Stomach (tissue), 8 donors: ENCODE measurements at regions not wholly inside any gene's neighbourhood (a gene's known extent, or its start where the extent isn't known, plus 50 kb on each side); places are given as distances from the start of the nearest gene placed in this dataset.

Experiments used
- DNase-seq, 2 donors: peaks; one replicate each; pipeline versions ENCODE4 v3.0.0 to v3.0.0-alpha.2; 2013 to 2019
- H3K27ac ChIP-seq, 5 donors: fragments of 200-600 bp in 4 of 5; sonication (generic) in 4 of 5; one replicate each; pipeline ENCODE4 v1.5.1; 2013 to 2019; ENCODE audit warnings: mild to moderate bottlenecking in 1 of 5, moderate library complexity in 1 of 5
- H3K27me3 ChIP-seq, 3 donors: fragments of 200-600 bp; sonication (generic); one replicate each; pipeline ENCODE4 v1.5.1; 2017 to 2019; ENCODE audit warnings: mixed run types in 1 of 3
- H3K36me3 ChIP-seq, 4 donors: fragments of 200-600 bp; sonication (generic); 1 replicate in 3 of 4; 2 replicates in 1 of 4; pipeline ENCODE4 v1.5.1; 2016 to 2019
- H3K4me1 ChIP-seq, 4 donors: fragments of 200-600 bp; sonication (generic); one replicate each; pipeline ENCODE4 v1.5.1; 2016 to 2019
- H3K4me3 ChIP-seq, 4 donors: fragments of 200-600 bp; sonication (generic) in 3 of 4; one replicate each; pipeline ENCODE4 v1.5.1; 2016 to 2019; ENCODE audit warnings: mild to moderate bottlenecking in 1 of 4
- H3K9me3 ChIP-seq, 4 donors: fragments of 200-600 bp; sonication (generic); one replicate each; pipeline ENCODE4 v1.5.1; 2016 to 2019
- EP300 ChIP-seq: sonication (generic); formaldehyde crosslinking; IDR thresholded peaks from one replicate; pipeline ENCODE4 v1.6.1; 2017; ENCODE audit warnings: antibody characterized with exemption
- POLR2A ChIP-seq, 4 donors: fragments of 450-650 bp; IDR thresholded peaks; one replicate each; pipeline ENCODE4 v1.6.1; 2016; ENCODE audit warnings: antibody characterized with exemption in 4 of 4, control low read depth in 2 of 4, mild to moderate bottlenecking in 1 of 4, moderate library complexity in 1 of 4
- POLR2AphosphoS5 ChIP-seq, 3 donors: sonication (generic); formaldehyde crosslinking; IDR thresholded peaks; one replicate each; pipeline ENCODE4 v1.6.1; 2016; ENCODE audit warnings: antibody characterized with exemption in 3 of 3
- WGBS, 5 donors: extraction: QIAGEN DNeasy Blood & Tissue Kit in 3 of 5; methylation state at CpG; one replicate each; pipeline versions ENCODE4 v1.1.5 to v1.1.7; 2013 to 2018; 5-methylcytosine and 5-hydroxymethylcytosine counted together
- intact Hi-C: fragments of 100-400 bp; cut with DNase I; formaldehyde crosslinking; loops from one replicate; pipeline ENCODE4 v1.15.1; 2023; ENCODE audit warnings: low total_unique reads
- TF ChIP-seq, protein P1 (sequence below), 7 experiments: fragments of 450-650 bp in 4 of 7; fragments of 200-600 bp in 3 of 7; sonication (generic) in 3 of 7; IDR thresholded peaks; one replicate each; pipeline ENCODE4 v1.5.1; 2016 to 2019; ENCODE audit warnings: antibody characterized with exemption in 7 of 7, control low read depth in 2 of 7, mild to moderate bottlenecking in 1 of 7
- donor health status: healthy with polysubstance abuse.
- donor health status: Bipolar disorder and iron deficiency.
- donor health status: healthy.

GRCh38 chr3:150221904-150222523 lies 186.1 kb upstream of the TSC22D2 start:
- intact Hi-C loops: loop anchor here (10.0 kb wide), 1 partner anchor 273 kb away; no protein-coding TSS in a partner anchor
- Histone ChIP-seq H3K4me3 (no peak overlapping the region), H3K27ac (no peak overlapping the region), H3K36me3 (no peaks in the 10 kb centered on the region), H3K4me1 (peaks cover 0 to 11% (median 9%) of the 10 kb centered on the region in 4 donors), H3K27me3 (peaks cover 0 to 13% (median 0%) of the 10 kb centered on the region in 3 donors), H3K9me3 (no peaks in the 10 kb centered on the region)
- TF ChIP-seq, protein P1, sequence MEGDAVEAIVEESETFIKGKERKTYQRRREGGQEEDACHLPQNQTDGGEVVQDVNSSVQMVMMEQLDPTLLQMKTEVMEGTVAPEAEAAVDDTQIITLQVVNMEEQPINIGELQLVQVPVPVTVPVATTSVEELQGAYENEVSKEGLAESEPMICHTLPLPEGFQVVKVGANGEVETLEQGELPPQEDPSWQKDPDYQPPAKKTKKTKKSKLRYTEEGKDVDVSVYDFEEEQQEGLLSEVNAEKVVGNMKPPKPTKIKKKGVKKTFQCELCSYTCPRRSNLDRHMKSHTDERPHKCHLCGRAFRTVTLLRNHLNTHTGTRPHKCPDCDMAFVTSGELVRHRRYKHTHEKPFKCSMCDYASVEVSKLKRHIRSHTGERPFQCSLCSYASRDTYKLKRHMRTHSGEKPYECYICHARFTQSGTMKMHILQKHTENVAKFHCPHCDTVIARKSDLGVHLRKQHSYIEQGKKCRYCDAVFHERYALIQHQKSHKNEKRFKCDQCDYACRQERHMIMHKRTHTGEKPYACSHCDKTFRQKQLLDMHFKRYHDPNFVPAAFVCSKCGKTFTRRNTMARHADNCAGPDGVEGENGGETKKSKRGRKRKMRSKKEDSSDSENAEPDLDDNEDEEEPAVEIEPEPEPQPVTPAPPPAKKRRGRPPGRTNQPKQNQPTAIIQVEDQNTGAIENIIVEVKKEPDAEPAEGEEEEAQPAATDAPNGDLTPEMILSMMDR (IDR thresholded peaks at IDR 0.05): no peak
- TF ChIP-seq POLR2AphosphoS5 (IDR thresholded peaks at IDR 0.05) (no peak), POLR2A (IDR thresholded peaks at IDR 0.05) (no peak), EP300 (no peak)
- no peak for DNase-seq
- WGBS, 5 donors: 88 to 93% (median 91%) methylated on average over 10 of the region's 10 CpGs

GRCh38 chr3:150220799-150221198 lies 187.3 kb upstream of the TSC22D2 start:
- peak overlapping the region; percentile 31 to 36 (median 34) for H3K4me3 ChIP-seq
- H3K27ac ChIP-seq: peak overlapping the region in 1 of 5 donors; percentile 41
- DNase-seq: peak in 1 of 2 donors; percentile 46
- H3K27me3 ChIP-seq: peaks cover 0 to 13% (median 0%) of the 10 kb centered on the region in 3 donors
- no peaks in the 10 kb centered on the region for H3K36me3 ChIP-seq
- TF ChIP-seq EP300 (no peak), POLR2A (IDR thresholded peaks at IDR 0.05) (no peak), POLR2AphosphoS5 (IDR thresholded peaks at IDR 0.05) (no peak)
- TF ChIP-seq, protein P1 (IDR thresholded peaks at IDR 0.05): no peak
- H3K9me3 ChIP-seq: no peaks in the 10 kb centered on the region
- intact Hi-C loops: loop anchor here (10.0 kb wide), 1 partner anchor 274 kb away; no protein-coding TSS in a partner anchor
- 32 to 45% (median 44%) methylated on average over 5 of the region's 5 CpGs for WGBS, 5 donors
- H3K4me1 ChIP-seq: peaks cover 0 to 20% (median 13%) of the 10 kb centered on the region in 4 donors

- Histone ChIP-seq H3K27ac (no peak overlapping the region), H3K9me3 (no peaks in the 10 kb centered on the region), H3K27me3 (peaks cover 0 to 13% (median 0%) of the 10 kb centered on the region in 3 donors), H3K4me3 (no peak overlapping the region), H3K4me1 (peaks cover 0 to 26% (median 14%) of the 10 kb centered on the region in 4 donors), H3K36me3 (no peaks in the 10 kb centered on the region)
- TF ChIP-seq, protein P1 (IDR thresholded peaks at IDR 0.05): no peak
- TF ChIP-seq POLR2AphosphoS5 (IDR thresholded peaks at IDR 0.05) (no peak), EP300 (no peak), POLR2A (IDR thresholded peaks at IDR 0.05) (no peak)
- intact Hi-C loops: loop anchor here (10.0 kb wide), 1 partner anchor 275 kb away; no protein-coding TSS in a partner anchor
- no peak for DNase-seq
- WGBS, 5 donors: 90 to 95% (median 92%) methylated on average over 3 of the region's 3 CpGs
These were observed 188.1 kb upstream of the TSC22D2 start for GRCh38 chr3:150220041-150220440.

DNA sequence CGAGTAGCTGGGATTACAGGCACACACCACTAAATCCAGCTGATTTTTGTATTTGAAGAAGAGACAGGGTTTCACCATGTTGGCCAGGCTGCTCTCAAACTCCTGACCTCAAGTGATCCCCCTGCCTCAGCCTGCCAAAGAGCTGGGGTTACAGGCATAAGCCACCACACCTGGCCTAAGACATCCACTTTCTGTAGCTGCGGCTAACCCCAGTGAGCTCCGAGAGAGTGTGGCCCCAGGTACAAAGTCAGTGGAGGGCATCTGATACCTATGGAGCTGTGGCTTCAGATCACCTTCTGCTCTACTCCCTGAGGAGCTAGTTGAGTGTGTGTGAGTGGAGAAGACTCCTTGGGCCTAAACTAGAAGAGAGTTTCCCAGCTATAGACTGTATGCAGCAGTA lies 189.3 kb upstream of the TSC22D2 start:
- H3K4me3 ChIP-seq: no peak overlapping the region
- DNase-seq: no peak
- H3K27me3 ChIP-seq: peaks cover 0 to 13% (median 0%) of the 10 kb centered on the region in 3 donors
- H3K4me1 ChIP-seq: peaks cover 0 to 26% (median 14%) of the 10 kb centered on the region in 4 donors
- TF ChIP-seq POLR2AphosphoS5 (IDR thresholded peaks at IDR 0.05): no peak
- TF ChIP-seq, protein P1 (IDR thresholded peaks at IDR 0.05): no peak
- TF ChIP-seq EP300: no peak
- no peak for TF ChIP-seq POLR2A (IDR thresholded peaks at IDR 0.05)
- intact Hi-C loops: no loop called here
- no peak overlapping the region for H3K27ac ChIP-seq
- WGBS, 5 donors: 85 to 93% (median 89%) methylated on average over 3 of the region's 3 CpGs
- no peaks in the 10 kb centered on the region for H3K9me3 ChIP-seq
- no peaks in the 10 kb centered on the region for H3K36me3 ChIP-seq
